ENCODE measurements at regions not wholly inside any gene's neighbourhood (a gene's known extent, or its start where the extent isn't known, plus 50 kb on each side); places are given as distances from the start of the nearest gene placed in this dataset.

GRCh38 chr4:27917381-27917780, 1056.7 kb downstream of the STIM2 start:
- H3K4me3 Mint-ChIP-seq (ENCODE audit: unreplicated experiment): no peak overlapping the region
- H3K27me3 Mint-ChIP-seq (ENCODE audit: unreplicated experiment): no peaks in the 10 kb centered on the region
- H3K9me3 Mint-ChIP-seq (ENCODE audit: unreplicated experiment): no peaks in the 10 kb centered on the region
- H3K36me3 Mint-ChIP-seq (ENCODE audit: unreplicated experiment): no peaks in the 10 kb centered on the region
- H3K27ac Mint-ChIP-seq (ENCODE audit: unreplicated experiment): no peak overlapping the region
- peaks cover 6% of the 10 kb centered on the region for H3K4me1 Mint-ChIP-seq (ENCODE audit: low read depth, unreplicated experiment)
- DNase-seq: no peak
- no peak for TF ChIP-seq CTCF (IDR thresholded peaks at IDR 0.05; ENCODE audit: partially characterized antibody, unreplicated experiment)

- Mint-ChIP-seq H3K4me3 (ENCODE audit: unreplicated experiment) (no peak overlapping the region), H3K27me3 (ENCODE audit: unreplicated experiment) (no peaks in the 10 kb centered on the region), H3K9me3 (ENCODE audit: unreplicated experiment) (no peaks in the 10 kb centered on the region), H3K27ac (ENCODE audit: unreplicated experiment) (no peak overlapping the region), H3K36me3 (ENCODE audit: unreplicated experiment) (no peaks in the 10 kb centered on the region), H3K4me1 (ENCODE audit: low read depth, unreplicated experiment) (peaks cover 6% of the 10 kb centered on the region)
- no peak for TF ChIP-seq CTCF (IDR thresholded peaks at IDR 0.05; ENCODE audit: partially characterized antibody, unreplicated experiment)
- no peak for DNase-seq
Observed at GRCh38 chr4:27921231-27921630, 1060.6 kb downstream of the STIM2 start.

- Mint-ChIP-seq H3K36me3 (ENCODE audit: unreplicated experiment) (no peaks in the 10 kb centered on the region), H3K9me3 (ENCODE audit: unreplicated experiment) (no peaks in the 10 kb centered on the region)
Observed at GRCh38 chr4:27928761-27929540, 1068.3 kb downstream of the STIM2 start.

GRCh38 chr4:27930291-27930690, 1069.7 kb downstream of the STIM2 start:
- no peak for DNase-seq
- H3K36me3 Mint-ChIP-seq (ENCODE audit: unreplicated experiment): no peaks in the 10 kb centered on the region

More at GRCh38 chr4:27928761-27929540, 1068.3 kb downstream of the STIM2 start:
- no peak for TF ChIP-seq CTCF (IDR thresholded peaks at IDR 0.05; ENCODE audit: partially characterized antibody, unreplicated experiment)
- no peak for DNase-seq
- no peaks in the 10 kb centered on the region for H3K27me3 Mint-ChIP-seq (ENCODE audit: unreplicated experiment)
- no peak overlapping the region for H3K27ac Mint-ChIP-seq (ENCODE audit: unreplicated experiment)
- H3K4me1 Mint-ChIP-seq (ENCODE audit: low read depth, unreplicated experiment): no peaks in the 10 kb centered on the region
- no peak overlapping the region for H3K4me3 Mint-ChIP-seq (ENCODE audit: unreplicated experiment)

More at GRCh38 chr4:27930291-27930690, 1069.7 kb downstream of the STIM2 start:
- H3K9me3 Mint-ChIP-seq (ENCODE audit: unreplicated experiment): no peaks in the 10 kb centered on the region
- TF ChIP-seq CTCF (IDR thresholded peaks at IDR 0.05; ENCODE audit: partially characterized antibody, unreplicated experiment): no peak
- H3K27ac Mint-ChIP-seq (ENCODE audit: unreplicated experiment): no peak overlapping the region
- H3K4me1 Mint-ChIP-seq (ENCODE audit: low read depth, unreplicated experiment): no peaks in the 10 kb centered on the region
- no peaks in the 10 kb centered on the region for H3K27me3 Mint-ChIP-seq (ENCODE audit: unreplicated experiment)
- no peak overlapping the region for H3K4me3 Mint-ChIP-seq (ENCODE audit: unreplicated experiment)

Data from glutamatergic neuron (in vitro differentiated cells).